SK-N-SH (cell line): ENCODE measurements at regions not wholly inside any gene's neighbourhood (a gene's known extent, or its start where the extent isn't known, plus 50 kb on each side); places are given as distances from the start of the nearest gene placed in this dataset.

ENCODE experiments used
- CTCF ChIA-PET: fragments of 300-600, 350-600 bp; formaldehyde crosslinking; extraction: SDS; loops from one replicate; lab custom pipeline; 2021; lab: Yijun Ruan, JAX
- POLR2A ChIA-PET: fragments of 350-600 bp; sonication (Branson Sonifier 250); formaldehyde crosslinking; extraction: SDS; loops from one replicate; lab custom pipeline; 2020; ENCODE audit warnings: antibody characterized with exemption, inconsistent platforms; lab: Yijun Ruan, JAX
- DNase-seq: peaks from one replicate; pipeline ENCODE4 v3.0.0; 2012
- H2AFZ ChIP-seq: fragments of 200-600 bp; sonication (generic); 2 replicates; pipeline ENCODE4 v1.8.1; 2016; ENCODE audit warnings: antibody characterized with exemption, mild to moderate bottlenecking, low read depth
- H3F3A ChIP-seq: fragments of 200-600 bp; sonication (generic); replicated peaks from 2 replicates; pipeline ENCODE3; 2016; ENCODE audit warnings: antibody characterized with exemption, mild to moderate bottlenecking; ENCODE audit not compliant: insufficient read depth
- H3K27ac ChIP-seq, 2 experiments: fragments of 200-500 bp in 1 of 2; fragments of 200-600 bp in 1 of 2; sonication (Bioruptor generic) in 1 of 2; sonication (generic), shearing (Covaris generic) in 1 of 2; 2 replicates each; pipeline versions ENCODE4 v1.5.1 to v1.6.1; 2014 to 2016; ENCODE audit warnings: low read depth in 2 of 2, inconsistent platforms in 1 of 2, low read length in 1 of 2, mild to moderate bottlenecking in 1 of 2, mixed read lengths in 1 of 2
- H3K27me3 ChIP-seq: fragments of 200-600 bp; sonication (generic), shearing (Covaris generic); 2 replicates; pipeline ENCODE4 v1.6.1; 2016; ENCODE audit warnings: mixed run types; ENCODE audit not compliant: insufficient read depth
- H3K36me3 ChIP-seq, 2 experiments: fragments of 200-500 bp in 1 of 2; fragments of 200-600 bp in 1 of 2; sonication (Bioruptor generic) in 1 of 2; sonication (generic) in 1 of 2; replicated peaks in 1 of 2; 2 replicates each; pipeline versions ENCODE3 to v1.5.1; 2014 to 2016; ENCODE audit warnings: low read length in 1 of 2, mild to moderate bottlenecking in 1 of 2; ENCODE audit not compliant: insufficient read depth in 2 of 2, control insufficient read depth in 1 of 2
- H3K4me1 ChIP-seq, 2 experiments: fragments of 200-500 bp in 1 of 2; fragments of 200-600 bp in 1 of 2; sonication (Bioruptor generic) in 1 of 2; sonication (generic), shearing (Covaris generic) in 1 of 2; 2 replicates each; pipeline versions ENCODE4 v1.5.1 to v1.6.1; 2014 to 2016; ENCODE audit warnings: low read depth in 1 of 2, low read length in 1 of 2, mixed run types in 1 of 2; ENCODE audit not compliant: insufficient read depth in 2 of 2, control insufficient read depth in 1 of 2
- H3K4me2 ChIP-seq: fragments of 200-600 bp; sonication (generic), shearing (Covaris generic); 2 replicates; pipeline ENCODE4 v1.6.1; 2017; ENCODE audit warnings: mixed run types
- H3K4me3 ChIP-seq, 2 experiments: fragments of 200-500 bp in 1 of 2; fragments of 200-600 bp in 1 of 2; sonication (Bioruptor generic) in 1 of 2; sonication (generic), shearing (Covaris generic) in 1 of 2; 2 replicates each; pipeline versions ENCODE4 v1.5.1 to v1.8.1; 2014 to 2016; ENCODE audit warnings: low read depth in 2 of 2, inconsistent platforms in 1 of 2, low read length in 1 of 2, mild to moderate bottlenecking in 1 of 2, mixed read lengths in 1 of 2, moderate library complexity in 1 of 2
- H3K79me2 ChIP-seq: fragments of 200-600 bp; sonication (generic); 2 replicates; pipeline ENCODE4 v1.8.1; 2017; ENCODE audit warnings: mild to moderate bottlenecking; ENCODE audit not compliant: insufficient read depth
- H3K9ac ChIP-seq: fragments of 200-600 bp; sonication (generic); 2 replicates; pipeline ENCODE4 v1.6.1; 2017; ENCODE audit warnings: mixed run types
- H3K9me2 ChIP-seq: fragments of 200-600 bp; sonication (generic); 2 replicates; pipeline ENCODE4 v1.6.1; 2017; ENCODE audit warnings: mixed run types
- H3K9me3 ChIP-seq: fragments of 200-600 bp; sonication (generic); 2 replicates; pipeline ENCODE4 v1.6.1; 2017; ENCODE audit warnings: mixed run types, mild to moderate bottlenecking, moderate library complexity
- H4K20me1 ChIP-seq: fragments of 200-600 bp; sonication (generic); 2 replicates; pipeline ENCODE4 v1.6.1; 2017; ENCODE audit warnings: mild to moderate bottlenecking, mixed run types; ENCODE audit not compliant: insufficient read depth
- EZH2phosphoT487 ChIP-seq: fragments of 200-600 bp; sonication (generic); IDR thresholded peaks from 2 replicates; pipeline ENCODE4 v1.6.1; 2017; ENCODE audit warnings: low read depth, mixed run types, mild to moderate bottlenecking, antibody characterized with exemption, moderate library complexity, borderline replicate concordance
- JUND ChIP-seq: IDR thresholded peaks from 2 replicates; pipeline ENCODE4 v1.4.0; 2012
- MXI1 ChIP-seq: IDR thresholded peaks from 2 replicates; pipeline ENCODE4 v1.6.1; 2012; ENCODE audit warnings: mild to moderate bottlenecking, low read depth, low read length, improper control_type of control experiment
- NFIC ChIP-seq: IDR thresholded peaks from 2 replicates; pipeline ENCODE4 v1.4.0; 2012; ENCODE audit warnings: borderline replicate concordance
- NRF1 ChIP-seq: IDR thresholded peaks from 2 replicates; pipeline ENCODE4 v1.6.1; 2012; ENCODE audit warnings: low read depth, mild to moderate bottlenecking, low read length
- RAD21 ChIP-seq: IDR thresholded peaks from 2 replicates; pipeline ENCODE4 v1.6.1; 2012; ENCODE audit warnings: mild to moderate bottlenecking, low read length
- RCOR1 ChIP-seq: fragments of 150-350 bp; IDR thresholded peaks from 2 replicates; pipeline ENCODE4 v1.6.1; 2017; ENCODE audit warnings: antibody characterized with exemption, low read length
- RFX5 ChIP-seq: IDR thresholded peaks from 2 replicates; pipeline ENCODE4 v1.6.1; 2012; ENCODE audit warnings: mild to moderate bottlenecking, improper control_type of control experiment, low read length
- RXRA ChIP-seq: IDR thresholded peaks from 2 replicates; pipeline ENCODE4 v1.4.0; 2012; ENCODE audit warnings: low read depth, mild to moderate bottlenecking, borderline replicate concordance
- TAF1 ChIP-seq: IDR thresholded peaks from 2 replicates; pipeline ENCODE4 v1.6.1; 2012; ENCODE audit warnings: low read depth, mild to moderate bottlenecking, low read length, moderate library complexity, borderline replicate concordance
- WGBS: methylation state at CpG from one replicate; pipeline ENCODE4 v1.1.6; 2017; ENCODE audit warnings: low lambda C conversion rate; 5-methylcytosine and 5-hydroxymethylcytosine counted together
- TF ChIP-seq, protein P1 (sequence below): fragments of 150-350 bp; IDR thresholded peaks from 2 replicates; pipeline ENCODE4 v1.6.1; 2016; ENCODE audit warnings: mild to moderate bottlenecking, low read depth, low read length
- TF ChIP-seq, protein P2 (sequence below): fragments of 200-600 bp; sonication (generic); IDR thresholded peaks from 2 replicates; pipeline ENCODE4 v1.6.1; 2017; ENCODE audit warnings: antibody characterized with exemption, mild to moderate bottlenecking, moderate library complexity
- TF ChIP-seq, protein P3 (sequence below): IDR thresholded peaks from 2 replicates; pipeline ENCODE4 v1.4.0; 2012; ENCODE audit warnings: low read depth, borderline replicate concordance
- TF ChIP-seq, protein P4 (sequence below): IDR thresholded peaks from 2 replicates; pipeline ENCODE4 v1.4.0; 2012; ENCODE audit warnings: low read depth, borderline replicate concordance
- TF ChIP-seq, protein P5 (sequence below): fragments of 150-350 bp; IDR thresholded peaks from 2 replicates; pipeline ENCODE4 v1.6.1; 2017; ENCODE audit warnings: antibody characterized with exemption, low read length, low read depth, borderline replicate concordance

DNA sequence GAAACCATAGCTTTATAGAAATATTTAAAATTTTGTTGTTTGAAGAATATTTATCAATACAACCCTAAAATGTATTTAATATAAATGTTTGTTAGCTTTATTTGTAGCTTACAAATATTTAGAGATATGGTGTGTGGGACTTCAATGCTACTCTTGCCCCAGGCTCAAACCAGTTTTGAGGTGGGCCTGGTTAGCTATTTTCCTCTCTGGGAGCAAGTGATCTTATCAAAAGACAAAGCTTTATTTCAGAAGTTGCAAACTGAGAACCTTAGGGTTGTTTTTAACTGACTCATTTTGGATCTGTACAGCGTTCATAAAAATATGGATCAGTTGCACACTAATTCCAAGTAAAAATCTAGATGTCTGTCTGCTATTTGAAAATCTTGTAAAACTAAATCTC, 563.6 kb upstream of the CDH2 start:
- Histone ChIP-seq H3K4me3 (no peak overlapping the region), H3K9ac (no peak overlapping the region), H3K4me1 (peaks cover 2 to 12% of the 10 kb centered on the region in 2 experiments; a peak in 3 of 4 replicates), H3K79me2 (no peaks in the 10 kb centered on the region), H3K27me3 (no peaks in the 10 kb centered on the region), H3K9me2 (no peaks in the 10 kb centered on the region), H3F3A (peaks cover 11% of the 10 kb centered on the region), H3K4me2 (no peak overlapping the region), H3K36me3 (no peaks in the 10 kb centered on the region), H3K9me3 (no peaks in the 10 kb centered on the region), H4K20me1 (no peaks in the 10 kb centered on the region), H3K27ac (peak overlapping the region in 1 of 2 experiments; percentile 43; a peak in 2 of 4 replicates), H2AFZ (no peak overlapping the region)
- TF ChIP-seq, protein P1, sequence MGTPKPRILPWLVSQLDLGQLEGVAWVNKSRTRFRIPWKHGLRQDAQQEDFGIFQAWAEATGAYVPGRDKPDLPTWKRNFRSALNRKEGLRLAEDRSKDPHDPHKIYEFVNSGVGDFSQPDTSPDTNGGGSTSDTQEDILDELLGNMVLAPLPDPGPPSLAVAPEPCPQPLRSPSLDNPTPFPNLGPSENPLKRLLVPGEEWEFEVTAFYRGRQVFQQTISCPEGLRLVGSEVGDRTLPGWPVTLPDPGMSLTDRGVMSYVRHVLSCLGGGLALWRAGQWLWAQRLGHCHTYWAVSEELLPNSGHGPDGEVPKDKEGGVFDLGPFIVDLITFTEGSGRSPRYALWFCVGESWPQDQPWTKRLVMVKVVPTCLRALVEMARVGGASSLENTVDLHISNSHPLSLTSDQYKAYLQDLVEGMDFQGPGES: no peak
- peak; percentile 2; the same call in 1 of the 2 replicates for TF ChIP-seq RAD21
- ChIA-PET POLR2A (no interaction called here), CTCF (interaction anchor here (1.4 kb wide), 1 partner anchor 13 kb away, joined by 4 read pairs; no protein-coding TSS in a partner anchor)
- 76% methylated on average over 1 of the region's 1 CpG for WGBS
- peak; percentile 21 for DNase-seq

DNA sequence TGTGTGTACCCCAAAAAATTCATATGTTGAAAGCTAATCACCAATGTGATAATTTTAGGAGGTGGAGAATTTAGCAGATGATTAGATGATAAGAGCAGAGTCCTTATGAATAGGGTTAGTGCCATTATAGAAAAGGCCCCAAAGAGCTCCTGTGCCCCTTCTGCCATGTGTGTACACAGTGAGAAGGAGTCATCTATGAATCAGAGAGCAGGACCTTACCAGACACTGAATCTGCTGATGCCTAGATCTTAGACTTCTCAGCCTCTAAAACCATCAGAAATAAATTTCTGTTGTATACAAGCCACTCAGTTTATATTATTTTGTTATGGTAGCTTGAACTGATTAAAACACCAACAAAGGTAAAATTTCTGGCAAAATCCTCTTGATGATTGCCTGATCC, 560.0 kb upstream of the CDH2 start:
- no peak overlapping the region for H3K9ac ChIP-seq
- H3K9me3 ChIP-seq: no peaks in the 10 kb centered on the region
- peak overlapping the region; percentile 87 to 91; a peak in 3 of 4 replicates for H3K27ac ChIP-seq
- TF ChIP-seq, protein P2, sequence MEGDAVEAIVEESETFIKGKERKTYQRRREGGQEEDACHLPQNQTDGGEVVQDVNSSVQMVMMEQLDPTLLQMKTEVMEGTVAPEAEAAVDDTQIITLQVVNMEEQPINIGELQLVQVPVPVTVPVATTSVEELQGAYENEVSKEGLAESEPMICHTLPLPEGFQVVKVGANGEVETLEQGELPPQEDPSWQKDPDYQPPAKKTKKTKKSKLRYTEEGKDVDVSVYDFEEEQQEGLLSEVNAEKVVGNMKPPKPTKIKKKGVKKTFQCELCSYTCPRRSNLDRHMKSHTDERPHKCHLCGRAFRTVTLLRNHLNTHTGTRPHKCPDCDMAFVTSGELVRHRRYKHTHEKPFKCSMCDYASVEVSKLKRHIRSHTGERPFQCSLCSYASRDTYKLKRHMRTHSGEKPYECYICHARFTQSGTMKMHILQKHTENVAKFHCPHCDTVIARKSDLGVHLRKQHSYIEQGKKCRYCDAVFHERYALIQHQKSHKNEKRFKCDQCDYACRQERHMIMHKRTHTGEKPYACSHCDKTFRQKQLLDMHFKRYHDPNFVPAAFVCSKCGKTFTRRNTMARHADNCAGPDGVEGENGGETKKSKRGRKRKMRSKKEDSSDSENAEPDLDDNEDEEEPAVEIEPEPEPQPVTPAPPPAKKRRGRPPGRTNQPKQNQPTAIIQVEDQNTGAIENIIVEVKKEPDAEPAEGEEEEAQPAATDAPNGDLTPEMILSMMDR: no peak
- TF ChIP-seq, protein P3, sequence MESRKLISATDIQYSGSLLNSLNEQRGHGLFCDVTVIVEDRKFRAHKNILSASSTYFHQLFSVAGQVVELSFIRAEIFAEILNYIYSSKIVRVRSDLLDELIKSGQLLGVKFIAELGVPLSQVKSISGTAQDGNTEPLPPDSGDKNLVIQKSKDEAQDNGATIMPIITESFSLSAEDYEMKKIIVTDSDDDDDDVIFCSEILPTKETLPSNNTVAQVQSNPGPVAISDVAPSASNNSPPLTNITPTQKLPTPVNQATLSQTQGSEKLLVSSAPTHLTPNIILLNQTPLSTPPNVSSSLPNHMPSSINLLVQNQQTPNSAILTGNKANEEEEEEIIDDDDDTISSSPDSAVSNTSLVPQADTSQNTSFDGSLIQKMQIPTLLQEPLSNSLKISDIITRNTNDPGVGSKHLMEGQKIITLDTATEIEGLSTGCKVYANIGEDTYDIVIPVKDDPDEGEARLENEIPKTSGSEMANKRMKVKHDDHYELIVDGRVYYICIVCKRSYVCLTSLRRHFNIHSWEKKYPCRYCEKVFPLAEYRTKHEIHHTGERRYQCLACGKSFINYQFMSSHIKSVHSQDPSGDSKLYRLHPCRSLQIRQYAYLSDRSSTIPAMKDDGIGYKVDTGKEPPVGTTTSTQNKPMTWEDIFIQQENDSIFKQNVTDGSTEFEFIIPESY: no peak
- TF ChIP-seq JUND (no peak), NRF1 (no peak), RXRA (no peak), NFIC (no peak), RFX5 (no peak), RCOR1 (no peak), TAF1 (no peak), MXI1 (no peak), EZH2phosphoT487 (no peak)
- TF ChIP-seq, protein P4, sequence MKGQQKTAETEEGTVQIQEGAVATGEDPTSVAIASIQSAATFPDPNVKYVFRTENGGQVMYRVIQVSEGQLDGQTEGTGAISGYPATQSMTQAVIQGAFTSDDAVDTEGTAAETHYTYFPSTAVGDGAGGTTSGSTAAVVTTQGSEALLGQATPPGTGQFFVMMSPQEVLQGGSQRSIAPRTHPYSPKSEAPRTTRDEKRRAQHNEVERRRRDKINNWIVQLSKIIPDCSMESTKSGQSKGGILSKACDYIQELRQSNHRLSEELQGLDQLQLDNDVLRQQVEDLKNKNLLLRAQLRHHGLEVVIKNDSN: no peak
- TF ChIP-seq, protein P5, sequence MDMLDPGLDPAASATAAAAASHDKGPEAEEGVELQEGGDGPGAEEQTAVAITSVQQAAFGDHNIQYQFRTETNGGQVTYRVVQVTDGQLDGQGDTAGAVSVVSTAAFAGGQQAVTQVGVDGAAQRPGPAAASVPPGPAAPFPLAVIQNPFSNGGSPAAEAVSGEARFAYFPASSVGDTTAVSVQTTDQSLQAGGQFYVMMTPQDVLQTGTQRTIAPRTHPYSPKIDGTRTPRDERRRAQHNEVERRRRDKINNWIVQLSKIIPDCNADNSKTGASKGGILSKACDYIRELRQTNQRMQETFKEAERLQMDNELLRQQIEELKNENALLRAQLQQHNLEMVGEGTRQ: no peak
- TF ChIP-seq, all 33 proteins: peak for 0
- DNase-seq: no peak
- Histone ChIP-seq H3K79me2 (no peaks in the 10 kb centered on the region), H3K4me2 (no peak overlapping the region), H3K4me3 (no peak overlapping the region), H3F3A (peaks cover 14% of the 10 kb centered on the region), H2AFZ (peak overlapping the region; percentile 4; the same call in 1 of the 2 replicates), H3K27me3 (no peaks in the 10 kb centered on the region), H3K4me1 (peaks cover 2 to 12% of the 10 kb centered on the region in 2 experiments; a peak in 3 of 4 replicates), H3K36me3 (no peaks in the 10 kb centered on the region), H4K20me1 (no peaks in the 10 kb centered on the region), H3K9me2 (no peaks in the 10 kb centered on the region)
- ChIA-PET CTCF (interaction anchor here (0.6 kb wide), 1 partner anchor 58 kb away, joined by 3 read pairs; no protein-coding TSS in a partner anchor), POLR2A (no interaction called here)
